Muscle of leg (tissue), 3 donors: ENCODE measurements at regions not wholly inside any gene's neighbourhood (a gene's known extent, or its start where the extent isn't known, plus 50 kb on each side); places are given as distances from the start of the nearest gene placed in this dataset.

ENCODE experiments used
- DNase-seq: peaks from one replicate; pipeline ENCODE4 v3.0.0; 2013
- H3K27ac ChIP-seq: one replicate; pipeline ENCODE4 v1.5.1; 2013; ENCODE audit warnings: mild to moderate bottlenecking, low read length, control low read depth
- H3K27me3 ChIP-seq: one replicate; pipeline ENCODE4 v1.6.1; 2013; ENCODE audit warnings: low read length; ENCODE audit not compliant: control insufficient read depth, insufficient read depth
- H3K36me3 ChIP-seq: one replicate; pipeline ENCODE4 v1.6.1; 2013; ENCODE audit warnings: low read length; ENCODE audit not compliant: control insufficient read depth, insufficient read depth
- H3K4me1 ChIP-seq: one replicate; pipeline ENCODE4 v1.6.1; 2013; ENCODE audit warnings: low read length; ENCODE audit not compliant: control insufficient read depth, insufficient read depth
- H3K4me3 ChIP-seq: one replicate; pipeline ENCODE4 v1.5.1; 2013; ENCODE audit warnings: low read length, control low read depth
- H3K9me3 ChIP-seq: replicated peaks from 2 replicates; pipeline ENCODE4 v1.6.1; 2013; ENCODE audit warnings: low read depth, low read length; ENCODE audit not compliant: control insufficient read depth
- WGBS: methylation state at CpG from one replicate; pipeline ENCODE4 v1.1.5; 2013; ENCODE audit warnings: missing lambda C conversion rate; ENCODE audit not compliant: insufficient coverage; 5-methylcytosine and 5-hydroxymethylcytosine counted together

GRCh38 chr9:105043370-105043936, 115.5 kb upstream of the ABCA1 start:
- Histone ChIP-seq H3K36me3 (no peaks in the 10 kb centered on the region), H3K4me1 (peaks cover 2% of the 10 kb centered on the region), H3K27me3 (no peaks in the 10 kb centered on the region), H3K9me3 (no peaks in the 10 kb centered on the region), H3K27ac (no peak overlapping the region), H3K4me3 (no peak overlapping the region)
- DNase-seq = no peak
- WGBS = no CpG with 5 or more reads among the region's 3 CpGs

GRCh38 chr9:105044518-105044917, 116.6 kb upstream of the ABCA1 start:
- Histone ChIP-seq H3K27me3 (no peaks in the 10 kb centered on the region), H3K9me3 (no peaks in the 10 kb centered on the region), H3K36me3 (no peaks in the 10 kb centered on the region), H3K27ac (no peak overlapping the region), H3K4me1 (peaks cover 2% of the 10 kb centered on the region), H3K4me3 (no peak overlapping the region)
- peak; percentile 41 for DNase-seq
- 50% methylated on average over 2 of the region's 2 CpGs for WGBS

DNA sequence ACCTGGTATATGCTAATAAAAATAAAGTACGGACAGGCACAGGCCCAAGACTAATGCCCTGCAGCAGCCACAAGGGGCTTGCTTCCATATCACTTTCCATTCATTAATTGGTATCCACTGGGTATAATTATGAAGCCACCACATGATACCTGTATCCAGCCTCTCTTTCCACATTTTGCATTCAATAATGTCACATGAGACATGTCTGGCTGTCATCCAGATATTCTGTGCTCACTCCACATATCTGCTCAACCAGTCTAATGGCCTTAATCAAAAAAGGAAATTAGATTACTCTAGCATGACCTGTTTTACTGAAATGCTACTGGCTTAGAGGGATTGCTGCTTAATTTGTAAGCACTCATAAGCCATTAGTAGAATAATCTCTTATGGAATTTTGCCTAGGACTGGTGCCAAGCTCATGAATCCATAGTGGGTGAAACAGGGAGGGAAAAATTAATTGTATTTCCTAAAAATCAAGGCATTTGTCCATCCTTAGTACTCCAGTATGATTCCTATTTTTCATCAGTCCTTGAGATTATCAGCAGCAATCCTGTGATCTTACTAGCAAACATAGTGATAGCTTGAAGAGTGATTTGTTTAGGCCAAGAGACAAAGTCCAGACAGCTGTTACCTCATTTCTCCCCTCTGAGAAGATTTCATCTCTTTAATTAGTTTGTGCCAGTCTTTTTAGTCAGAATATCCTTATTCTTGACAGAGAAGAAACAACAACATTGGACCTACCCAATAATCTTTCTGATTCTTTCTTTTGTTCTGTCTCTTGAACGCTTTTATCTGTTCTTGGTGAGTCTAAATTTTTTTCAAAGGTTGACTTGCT, 119.2 kb upstream of the ABCA1 start:
- Histone ChIP-seq H3K4me3 (no peak overlapping the region), H3K4me1 (peaks cover 2% of the 10 kb centered on the region), H3K9me3 (no peaks in the 10 kb centered on the region), H3K27ac (no peak overlapping the region), H3K27me3 (no peaks in the 10 kb centered on the region), H3K36me3 (no peaks in the 10 kb centered on the region)
- no peak for DNase-seq
- WGBS = no CpG with 5 or more reads among the region's 2 CpGs

DNA sequence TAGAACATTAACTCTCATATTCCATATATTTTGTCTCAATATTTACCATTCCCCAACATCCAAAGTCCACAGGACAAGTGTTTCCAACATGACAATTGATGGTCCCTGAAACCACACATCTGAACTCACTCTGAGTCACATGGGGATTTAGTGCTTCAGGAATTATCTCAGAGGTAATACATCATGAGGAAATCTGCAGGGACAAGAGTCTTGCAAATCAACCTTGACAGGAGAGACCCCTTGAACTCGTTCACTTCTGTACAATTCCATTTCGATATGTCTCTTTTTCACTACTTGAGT, 119.7 kb upstream of the ABCA1 start:
- H3K27me3 ChIP-seq = no peaks in the 10 kb centered on the region
- no peak for DNase-seq
- no peaks in the 10 kb centered on the region for H3K9me3 ChIP-seq
- no peak overlapping the region for H3K27ac ChIP-seq
- no peaks in the 10 kb centered on the region for H3K36me3 ChIP-seq
- H3K4me3 ChIP-seq = no peak overlapping the region
- peaks cover 2% of the 10 kb centered on the region for H3K4me1 ChIP-seq
- no CpG with 5 or more reads among the region's 2 CpGs for WGBS

- no peaks in the 10 kb centered on the region for H3K36me3 ChIP-seq
- peaks cover 2% of the 10 kb centered on the region for H3K4me1 ChIP-seq
- H3K4me3 ChIP-seq = no peak overlapping the region
- no peak overlapping the region for H3K27ac ChIP-seq
- no peak for DNase-seq
- H3K27me3 ChIP-seq = no peaks in the 10 kb centered on the region
- H3K9me3 ChIP-seq = no peaks in the 10 kb centered on the region
- no CpG with 5 or more reads among the region's 2 CpGs for WGBS
These were observed 120.4 kb upstream of the ABCA1 start for GRCh38 chr9:105048331-105048730.

GRCh38 chr9:105050296-105050695, 122.3 kb upstream of the ABCA1 start:
- DNase-seq = no peak
- Histone ChIP-seq H3K27me3 (no peaks in the 10 kb centered on the region), H3K4me3 (no peak overlapping the region), H3K4me1 (no peaks in the 10 kb centered on the region), H3K27ac (no peak overlapping the region), H3K36me3 (no peaks in the 10 kb centered on the region), H3K9me3 (no peaks in the 10 kb centered on the region)
- WGBS = no CpG with 5 or more reads among the region's 3 CpGs

DNA sequence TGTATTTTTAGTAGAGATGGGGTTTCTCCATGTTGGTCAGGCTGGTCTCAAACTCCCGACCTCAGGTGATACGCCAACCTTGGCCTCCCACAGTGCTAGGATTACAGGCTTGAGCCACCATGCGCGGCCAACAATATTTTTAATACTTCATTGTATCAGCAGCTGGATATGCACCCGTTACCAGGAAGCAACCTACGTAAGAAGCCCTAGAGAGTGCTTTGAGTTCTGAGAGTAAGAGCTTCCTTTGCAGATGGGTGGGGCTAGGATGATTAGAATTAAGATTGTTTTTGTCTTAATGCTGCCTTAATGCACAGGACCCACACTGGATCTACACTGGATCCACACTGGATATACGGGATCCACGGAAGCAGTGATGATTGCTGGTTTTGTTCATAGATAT, 123.9 kb upstream of the ABCA1 start:
- 83% methylated on average over 7 of the region's 8 CpGs for WGBS
- H3K4me1 ChIP-seq = no peaks in the 10 kb centered on the region
- H3K36me3 ChIP-seq = no peaks in the 10 kb centered on the region
- H3K4me3 ChIP-seq = no peak overlapping the region
- H3K9me3 ChIP-seq = no peaks in the 10 kb centered on the region
- no peaks in the 10 kb centered on the region for H3K27me3 ChIP-seq
- DNase-seq = no peak
- no peak overlapping the region for H3K27ac ChIP-seq

- no peaks in the 10 kb centered on the region for H3K36me3 ChIP-seq
- no peaks in the 10 kb centered on the region for H3K27me3 ChIP-seq
- DNase-seq = no peak
- WGBS = 61% methylated on average over 4 of the region's 8 CpGs
- no peaks in the 10 kb centered on the region for H3K9me3 ChIP-seq
- H3K4me3 ChIP-seq = no peak overlapping the region
- H3K4me1 ChIP-seq = no peaks in the 10 kb centered on the region
- H3K27ac ChIP-seq = no peak overlapping the region
These were observed 124.4 kb upstream of the ABCA1 start for GRCh38 chr9:105052346-105052745.

GRCh38 chr9:105053209-105053652, 125.3 kb upstream of the ABCA1 start:
- Histone ChIP-seq H3K9me3 (no peaks in the 10 kb centered on the region), H3K36me3 (no peaks in the 10 kb centered on the region), H3K27ac (no peak overlapping the region), H3K27me3 (no peaks in the 10 kb centered on the region), H3K4me3 (no peak overlapping the region), H3K4me1 (no peaks in the 10 kb centered on the region)
- DNase-seq = no peak
- WGBS = 87% methylated on average over 3 of the region's 4 CpGs

GRCh38 chr9:105054491-105054890, 126.5 kb upstream of the ABCA1 start:
- H3K27me3 ChIP-seq = no peaks in the 10 kb centered on the region
- no peak overlapping the region for H3K27ac ChIP-seq
- WGBS = 66% methylated on average over 3 of the region's 3 CpGs
- H3K4me1 ChIP-seq = no peaks in the 10 kb centered on the region
- H3K36me3 ChIP-seq = no peaks in the 10 kb centered on the region
- H3K9me3 ChIP-seq = no peaks in the 10 kb centered on the region
- no peak for DNase-seq
- no peak overlapping the region for H3K4me3 ChIP-seq
